NB4 (cell line): ENCODE measurements at regions not wholly inside any gene's neighbourhood (a gene's known extent, or its start where the extent isn't known, plus 50 kb on each side); places are given as distances from the start of the nearest gene placed in this dataset.

Experiments
- CTCF ChIP-seq: IDR thresholded peaks from one replicate; pipeline ENCODE4 v1.5.1; 2012; ENCODE audit warnings: low read depth, low read length
- MYC ChIP-seq: IDR thresholded peaks from 2 replicates; pipeline ENCODE4 v1.6.1; 2011; ENCODE audit warnings: low read depth, low read length
- POLR2A ChIP-seq: IDR thresholded peaks from 2 replicates; pipeline ENCODE4 v1.6.1; 2011; ENCODE audit warnings: mild to moderate bottlenecking; ENCODE audit not compliant: insufficient read length; ENCODE audit errors: extremely low read depth

GRCh38 chr11:128093689-128094088 is 493.7 kb downstream of the ETS1 start:
- TF ChIP-seq CTCF, result no peak
- no peak for TF ChIP-seq POLR2A
- TF ChIP-seq MYC, result no peak
